CD4-positive, alpha-beta T cell (primary cell): ENCODE measurements at regions not wholly inside any gene's neighbourhood (a gene's known extent, or its start where the extent isn't known, plus 50 kb on each side); places are given as distances from the start of the nearest gene placed in this dataset.

Experiments used
- ATAC-seq: fragments of 200-7000 bp; cut with Tn5 transposase; one replicate; pipeline ENCODE4 v1.10.0; 2022; ENCODE audit warnings: mild to moderate bottlenecking; ENCODE audit not compliant: poor library complexity
- CTCF ChIA-PET: fragments of 350-600 bp; sonication (Branson Sonifier 250); formaldehyde crosslinking; loops from one replicate; lab custom pipeline; 2021; ENCODE audit warnings: antibody characterized with exemption, inconsistent platforms; lab: Charles Lee
- POLR2A ChIA-PET: fragments of 350-600 bp; sonication (Branson Sonifier 250); formaldehyde crosslinking; loops from one replicate; lab custom pipeline; 2021; ENCODE audit warnings: antibody characterized with exemption, inconsistent platforms; lab: Charles Lee
- DNase-seq, 14 experiments: peaks; one replicate each; pipeline ENCODE4 v3.0.0-alpha.2; 2013 to 2020; ENCODE audit warnings: mixed read lengths in 2 of 14
- H3K27ac ChIP-seq, 2 donors: one replicate each; pipeline versions ENCODE4 v1.5.1 to v1.7.0; 2013; ENCODE audit warnings: low read length in 2 of 2, low read depth in 1 of 2, mild to moderate bottlenecking in 1 of 2
- H3K27me3 ChIP-seq, 2 experiments: 1 replicate in 1 of 2; 2 replicates in 1 of 2; pipeline versions ENCODE4 v1.6.1 to v1.7.0; 2013; ENCODE audit warnings: low read length in 2 of 2, control low read depth in 1 of 2, mild to moderate bottlenecking in 1 of 2, moderate library complexity in 1 of 2; ENCODE audit not compliant: insufficient read depth in 2 of 2, control insufficient read depth in 1 of 2
- H3K36me3 ChIP-seq: one replicate; pipeline ENCODE4 v1.6.1; 2013; ENCODE audit warnings: low read length, control low read depth; ENCODE audit not compliant: insufficient read depth
- H3K4me1 ChIP-seq: one replicate; pipeline ENCODE4 v1.6.1; 2013; ENCODE audit warnings: low read length, control low read depth; ENCODE audit not compliant: insufficient read depth
- H3K4me3 ChIP-seq: one replicate; pipeline ENCODE4 v1.5.1; 2013; ENCODE audit warnings: mild to moderate bottlenecking, low read length, moderate library complexity
- H3K9me3 ChIP-seq, 2 experiments: 1 replicate in 1 of 2; 2 replicates in 1 of 2; pipeline versions ENCODE4 v1.6.1 to v1.7.0; 2013; ENCODE audit warnings: low read length in 2 of 2, mild to moderate bottlenecking in 2 of 2, control low read depth in 1 of 2, moderate library complexity in 1 of 2; ENCODE audit not compliant: control insufficient read depth in 1 of 2, insufficient read depth in 1 of 2
- H3K27ac Mint-ChIP-seq: one replicate; pipeline ENCODE4 v1.8.0; 2020; ENCODE audit warnings: mixed read lengths
- H3K27me3 Mint-ChIP-seq: one replicate; pipeline ENCODE4 v1.8.0; 2021; ENCODE audit warnings: mixed read lengths
- H3K36me3 Mint-ChIP-seq: one replicate; pipeline ENCODE4 v1.8.0; 2021; ENCODE audit warnings: low read depth, mixed read lengths
- H3K4me1 Mint-ChIP-seq: one replicate; pipeline ENCODE4 v1.8.0; 2021; ENCODE audit warnings: low read depth, mixed read lengths
- H3K4me3 Mint-ChIP-seq: one replicate; pipeline ENCODE4 v1.8.0; 2020; ENCODE audit warnings: mild to moderate bottlenecking, mixed read lengths
- H3K9me3 Mint-ChIP-seq: one replicate; pipeline ENCODE4 v1.8.0; 2020; ENCODE audit warnings: mixed read lengths
- CTCF ChIP-seq: fragments of 200-600 bp; IDR thresholded peaks from one replicate; pipeline ENCODE4 v1.8.0; 2022; ENCODE audit warnings: antibody characterized with exemption, mild to moderate bottlenecking
- intact Hi-C, 2 experiments: fragments of 100-400 bp; cut with DNase I in 1 of 2; cut with micrococcal nuclease in 1 of 2; formaldehyde crosslinking; loops; one replicate each; pipeline versions ENCODE4 v1.15.1 to v1.9.0; 2023 to 2025; cut with DNase I, micrococcal nuclease

- no peak overlapping the region for H3K27ac Mint-ChIP-seq
- no peak for TF ChIP-seq CTCF
- no peaks in the 10 kb centered on the region for H3K9me3 ChIP-seq
- peaks cover 0 to 4% of the 10 kb centered on the region in 2 experiments for H3K27me3 ChIP-seq
- no peaks in the 10 kb centered on the region for H3K36me3 Mint-ChIP-seq
- POLR2A ChIA-PET: no interaction called here
- no peaks in the 10 kb centered on the region for H3K36me3 ChIP-seq
- H3K4me3 ChIP-seq: no peak overlapping the region
- ATAC-seq (no peak), DNase-seq (no peak)
- CTCF ChIA-PET: no interaction called here
- H3K27ac ChIP-seq: no peak overlapping the region
- H3K9me3 Mint-ChIP-seq: no peaks in the 10 kb centered on the region
- no peaks in the 10 kb centered on the region for H3K4me1 Mint-ChIP-seq
- H3K4me1 ChIP-seq: no peaks in the 10 kb centered on the region
- intact Hi-C loops: no loop called here
- peaks cover 61% of the 10 kb centered on the region for H3K27me3 Mint-ChIP-seq
- no peak overlapping the region for H3K4me3 Mint-ChIP-seq
Observed at GRCh38 chr10:33406596-33406995, 72.1 kb upstream of the NRP1 start.

GRCh38 chr10:33402220-33403073 is 68.0 kb upstream of the NRP1 start:
- POLR2A ChIA-PET: no interaction called here
- no peak for ATAC-seq

GRCh38 chr10:33401300-33401699 is 66.8 kb upstream of the NRP1 start:
- H3K27me3 ChIP-seq: no peaks in the 10 kb centered on the region
- H3K9me3 ChIP-seq: no peaks in the 10 kb centered on the region
- Mint-ChIP-seq H3K9me3 (peaks cover 10% of the 10 kb centered on the region), H3K27ac (no peak overlapping the region), H3K4me1 (no peaks in the 10 kb centered on the region), H3K4me3 (no peak overlapping the region), H3K27me3 (peaks cover 18% of the 10 kb centered on the region), H3K36me3 (no peaks in the 10 kb centered on the region)
- H3K27ac ChIP-seq: no peak overlapping the region
- no peaks in the 10 kb centered on the region for H3K4me1 ChIP-seq
- H3K4me3 ChIP-seq: no peak overlapping the region
- DNase-seq (no peak), ATAC-seq (no peak)
- no peaks in the 10 kb centered on the region for H3K36me3 ChIP-seq
- TF ChIP-seq CTCF: no peak
- intact Hi-C loops: no loop called here
- ChIA-PET POLR2A (no interaction called here), CTCF (no interaction called here)

More at GRCh38 chr10:33402220-33403073, 68.0 kb upstream of the NRP1 start:
- Histone ChIP-seq H3K27me3 (no peaks in the 10 kb centered on the region), H3K36me3 (no peaks in the 10 kb centered on the region), H3K9me3 (no peaks in the 10 kb centered on the region), H3K27ac (no peak overlapping the region), H3K4me3 (no peak overlapping the region), H3K4me1 (no peaks in the 10 kb centered on the region)
- H3K9me3 Mint-ChIP-seq: peaks cover 4% of the 10 kb centered on the region
- TF ChIP-seq CTCF: no peak
- peaks cover 27% of the 10 kb centered on the region for H3K27me3 Mint-ChIP-seq
- CTCF ChIA-PET: no interaction called here
- H3K4me1 Mint-ChIP-seq: no peaks in the 10 kb centered on the region
- no peaks in the 10 kb centered on the region for H3K36me3 Mint-ChIP-seq
- no peak overlapping the region for H3K4me3 Mint-ChIP-seq
- H3K27ac Mint-ChIP-seq: no peak overlapping the region
- DNase-seq: no peak
- intact Hi-C loops: no loop called here
